PC-9 (cell line): ENCODE measurements at regions not wholly inside any gene's neighbourhood (a gene's known extent, or its start where the extent isn't known, plus 50 kb on each side); places are given as distances from the start of the nearest gene placed in this dataset.

ENCODE experiments used
- BruUV-seq: library from RNA; stranded (reverse); fragments of 400-500 nt; replicated peaks from 2 replicates; lab custom pipeline; 2021; lab: Mats Ljungman, UMichigan
- CTCF ChIA-PET: fragments of 300-600 bp; sonication (Branson Sonifier 250); formaldehyde crosslinking; loops from one replicate; lab custom pipeline; 2022; ENCODE audit warnings: antibody characterized with exemption; lab: Charles Lee
- POLR2A ChIA-PET: fragments of 300-600 bp; sonication (Branson Sonifier 250); formaldehyde crosslinking; loops from one replicate; lab custom pipeline; 2022; ENCODE audit warnings: antibody characterized with exemption; ENCODE audit not compliant: unreplicated experiment; lab: Charles Lee
- DNase-seq, 2 experiments: peaks; one replicate each; pipeline versions ENCODE4 v3.0.0 to v3.0.0-alpha.2; 2015 to 2022; ENCODE audit warnings: mixed read lengths in 1 of 2
- H2AFZ ChIP-seq: fragments of 200-600 bp; sonication (generic); 2 replicates; pipeline ENCODE4 v1.8.1; 2017; ENCODE audit warnings: antibody characterized with exemption
- H3F3A ChIP-seq: fragments of 200-600 bp; sonication (generic); 2 replicates; pipeline ENCODE4 v1.8.1; 2017; ENCODE audit warnings: antibody characterized with exemption, mild to moderate bottlenecking, low read depth; ENCODE audit not compliant: insufficient read depth
- H3K27ac ChIP-seq: fragments of 200-600 bp; sonication (generic); 2 replicates; pipeline ENCODE4 v1.6.1; 2016; ENCODE audit warnings: mixed run types
- H3K27me3 ChIP-seq: fragments of 200-600 bp; sonication (generic); 2 replicates; pipeline ENCODE4 v1.6.1; 2016; ENCODE audit warnings: low read depth, mixed run types; ENCODE audit not compliant: insufficient read depth
- H3K36me3 ChIP-seq: fragments of 200-600 bp; sonication (generic); 2 replicates; pipeline ENCODE4 v1.6.1; 2016; ENCODE audit warnings: low read depth, mixed run types
- H3K4me1 ChIP-seq: fragments of 200-600 bp; sonication (generic); replicated peaks from 2 replicates; pipeline ENCODE4 v1.6.1; 2016; ENCODE audit warnings: mixed run types; ENCODE audit not compliant: insufficient read depth
- H3K4me2 ChIP-seq: fragments of 200-600 bp; sonication (generic); 2 replicates; pipeline ENCODE4 v1.6.1; 2017; ENCODE audit warnings: mixed run types
- H3K4me3 ChIP-seq: fragments of 200-600 bp; sonication (generic); 2 replicates; pipeline ENCODE4 v1.6.1; 2016; ENCODE audit warnings: mixed run types
- H3K79me2 ChIP-seq: fragments of 200-600 bp; sonication (generic); 2 replicates; pipeline ENCODE4 v1.6.1; 2017; ENCODE audit warnings: low read depth, mixed run types
- H3K9me2 ChIP-seq: fragments of 200-600 bp; sonication (generic); 2 replicates; pipeline ENCODE4 v1.8.1; 2017; ENCODE audit warnings: mild to moderate bottlenecking; ENCODE audit not compliant: insufficient read depth
- H3K9me3 ChIP-seq: fragments of 200-600 bp; sonication (generic); 2 replicates; pipeline ENCODE4 v1.8.1; 2016; ENCODE audit warnings: low read depth; ENCODE audit not compliant: insufficient read depth
- H4K20me1 ChIP-seq: fragments of 200-600 bp; sonication (generic); 2 replicates; pipeline ENCODE4 v1.8.1; 2017; ENCODE audit not compliant: insufficient read depth
- EZH2 ChIP-seq: fragments of 200-600 bp; sonication (generic); IDR thresholded peaks from 2 replicates; pipeline ENCODE4 v1.8.0; 2017; ENCODE audit warnings: antibody characterized with exemption, low read depth
- intact Hi-C: fragments of 100-400 bp; cut with micrococcal nuclease; formaldehyde crosslinking; loops from one replicate; pipeline ENCODE4 v1.10.0; 2022; ENCODE audit not compliant: unreplicated experiment
- TF ChIP-seq, protein P1 (sequence below): fragments of 200-600 bp; sonication (generic); conservative IDR thresholded peaks from 2 replicates; pipeline ENCODE4 v1.6.1; 2017; ENCODE audit warnings: mixed run types, antibody characterized with exemption, mild to moderate bottlenecking, moderate library complexity

- Histone ChIP-seq H3K27me3 (no peaks in the 10 kb centered on the region), H3K27ac (no peak overlapping the region), H3K36me3 (no peaks in the 10 kb centered on the region), H3K4me2 (no peak overlapping the region), H3K4me3 (no peak overlapping the region), H3K79me2 (no peaks in the 10 kb centered on the region), H2AFZ (no peak overlapping the region), H3K9me2 (no peaks in the 10 kb centered on the region), H4K20me1 (no peaks in the 10 kb centered on the region), H3K4me1 (no peaks in the 10 kb centered on the region), H3K9me3 (no peaks in the 10 kb centered on the region), H3F3A (no peaks in the 10 kb centered on the region)
- ChIA-PET POLR2A (no interaction called here), CTCF (no interaction called here)
- intact Hi-C loops, result no loop called here
- TF ChIP-seq EZH2, result no peak
- DNase-seq, result no peak
- no TSS peak for BruUV-seq
These were observed 136.0 kb upstream of the CHST15 start for GRCh38 chr10:124229201-124229988.

DNA sequence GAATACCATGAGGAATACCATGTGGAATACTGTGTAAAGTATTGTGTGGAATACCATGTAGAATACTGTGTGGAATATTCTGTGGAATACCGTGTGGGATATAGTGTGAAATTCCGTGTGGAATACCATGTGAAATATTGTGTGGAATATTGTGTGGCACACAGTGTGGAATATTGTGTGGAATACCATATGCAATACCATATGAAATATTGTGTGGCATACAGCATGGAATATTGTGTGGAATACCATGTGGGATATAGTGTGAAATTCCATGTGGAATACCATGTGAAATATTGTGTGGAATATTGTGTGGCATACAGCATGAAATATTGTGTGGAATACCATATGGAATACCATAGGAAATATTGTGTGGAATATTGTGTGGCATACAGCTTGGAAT lies 135.1 kb upstream of the CHST15 start:
- no peaks in the 10 kb centered on the region for H3F3A ChIP-seq
- CTCF ChIA-PET, result no interaction called here
- no peaks in the 10 kb centered on the region for H3K9me2 ChIP-seq
- TF ChIP-seq, protein P1, sequence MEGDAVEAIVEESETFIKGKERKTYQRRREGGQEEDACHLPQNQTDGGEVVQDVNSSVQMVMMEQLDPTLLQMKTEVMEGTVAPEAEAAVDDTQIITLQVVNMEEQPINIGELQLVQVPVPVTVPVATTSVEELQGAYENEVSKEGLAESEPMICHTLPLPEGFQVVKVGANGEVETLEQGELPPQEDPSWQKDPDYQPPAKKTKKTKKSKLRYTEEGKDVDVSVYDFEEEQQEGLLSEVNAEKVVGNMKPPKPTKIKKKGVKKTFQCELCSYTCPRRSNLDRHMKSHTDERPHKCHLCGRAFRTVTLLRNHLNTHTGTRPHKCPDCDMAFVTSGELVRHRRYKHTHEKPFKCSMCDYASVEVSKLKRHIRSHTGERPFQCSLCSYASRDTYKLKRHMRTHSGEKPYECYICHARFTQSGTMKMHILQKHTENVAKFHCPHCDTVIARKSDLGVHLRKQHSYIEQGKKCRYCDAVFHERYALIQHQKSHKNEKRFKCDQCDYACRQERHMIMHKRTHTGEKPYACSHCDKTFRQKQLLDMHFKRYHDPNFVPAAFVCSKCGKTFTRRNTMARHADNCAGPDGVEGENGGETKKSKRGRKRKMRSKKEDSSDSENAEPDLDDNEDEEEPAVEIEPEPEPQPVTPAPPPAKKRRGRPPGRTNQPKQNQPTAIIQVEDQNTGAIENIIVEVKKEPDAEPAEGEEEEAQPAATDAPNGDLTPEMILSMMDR, result no peak
- no peak for TF ChIP-seq EZH2
- H3K4me3 ChIP-seq, result no peak overlapping the region
- no peak overlapping the region for H3K4me2 ChIP-seq
- no TSS peak for BruUV-seq
- H4K20me1 ChIP-seq, result no peaks in the 10 kb centered on the region
- no peaks in the 10 kb centered on the region for H3K27me3 ChIP-seq
- no peaks in the 10 kb centered on the region for H3K4me1 ChIP-seq
- no peaks in the 10 kb centered on the region for H3K9me3 ChIP-seq
- H2AFZ ChIP-seq, result no peak overlapping the region
- no peaks in the 10 kb centered on the region for H3K79me2 ChIP-seq
- no peak for DNase-seq
- POLR2A ChIA-PET, result no interaction called here
- no peak overlapping the region for H3K27ac ChIP-seq
- intact Hi-C loops, result no loop called here
- H3K36me3 ChIP-seq, result no peaks in the 10 kb centered on the region

- CTCF ChIA-PET, result no interaction called here
- DNase-seq, result no peak
- intact Hi-C loops, result no loop called here
- Histone ChIP-seq H4K20me1 (no peaks in the 10 kb centered on the region), H3K4me1 (no peaks in the 10 kb centered on the region), H3K9me2 (no peaks in the 10 kb centered on the region), H2AFZ (no peak overlapping the region), H3K27ac (no peak overlapping the region), H3F3A (no peaks in the 10 kb centered on the region), H3K36me3 (no peaks in the 10 kb centered on the region), H3K79me2 (no peaks in the 10 kb centered on the region), H3K27me3 (no peaks in the 10 kb centered on the region), H3K4me2 (no peak overlapping the region), H3K4me3 (no peak overlapping the region), H3K9me3 (no peaks in the 10 kb centered on the region)
- TF ChIP-seq, protein P1, result no peak
- TF ChIP-seq EZH2, result no peak
- POLR2A ChIA-PET, result no interaction called here
- BruUV-seq, result no TSS peak
These were observed 134.6 kb upstream of the CHST15 start for GRCh38 chr10:124227988-124228387.
